ENCODE measurements at regions not wholly inside any gene's neighbourhood (a gene's known extent, or its start where the extent isn't known, plus 50 kb on each side); places are given as distances from the start of the nearest gene placed in this dataset.

- POLR2A ChIA-PET: no interaction called here
- intact Hi-C loops (cut with micrococcal nuclease; ENCODE audit: unreplicated experiment): no loop called here
- TF ChIP-seq TCF7L2 (IDR thresholded peaks at IDR 0.05; ENCODE audit: low read depth, low read length): no peak
- H3K36me3 ChIP-seq (ENCODE audit: control insufficient read depth, insufficient read depth, low read length): no peaks in the 10 kb centered on the region
- H3K27me3 ChIP-seq (ENCODE audit: control insufficient read depth, insufficient read depth, low read length): no peaks in the 10 kb centered on the region
- DNase-seq (ENCODE audit: low read depth, low spot score) (no peak), ATAC-seq (no peak)
- no peaks in the 10 kb centered on the region for H3K4me1 ChIP-seq (ENCODE audit: control insufficient read depth, insufficient read depth, low read length)
- no peak overlapping the region for H3K27ac ChIP-seq (ENCODE audit: low read length)
- H3K9me3 ChIP-seq (ENCODE audit: control insufficient read depth, insufficient read depth, low read depth, low read length): no peaks in the 10 kb centered on the region
- H3K4me3 ChIP-seq (ENCODE audit: low read depth in 2 of 2, low read length in 2 of 2): no peak overlapping the region
- in situ Hi-C loops (cut with HindIII; ENCODE audit: low pct_unique_long_range_greater_than_20kb, low sequenced_read_pairs): no loop called here
- BruUV-seq (replicated peaks): no TSS peak
- CTCF ChIA-PET: no interaction called here
Observed at GRCh38 chr4:90007494-90008167, 113.0 kb downstream of the MMRN1 start.

- no peak for ATAC-seq
- in situ Hi-C loops (cut with HindIII; ENCODE audit: low pct_unique_long_range_greater_than_20kb, low sequenced_read_pairs) (no loop called here), intact Hi-C loops (cut with micrococcal nuclease; ENCODE audit: unreplicated experiment) (no loop called here)
- Histone ChIP-seq H3K4me3 (ENCODE audit: low read depth in 2 of 2, low read length in 2 of 2) (no peak overlapping the region), H3K27ac (ENCODE audit: low read length) (no peak overlapping the region), H3K9me3 (ENCODE audit: control insufficient read depth, insufficient read depth, low read depth, low read length) (no peaks in the 10 kb centered on the region), H3K4me1 (ENCODE audit: control insufficient read depth, insufficient read depth, low read length) (no peaks in the 10 kb centered on the region), H3K36me3 (ENCODE audit: control insufficient read depth, insufficient read depth, low read length) (no peaks in the 10 kb centered on the region), H3K27me3 (ENCODE audit: control insufficient read depth, insufficient read depth, low read length) (no peaks in the 10 kb centered on the region)
- DNase-seq (ENCODE audit: low read depth, low spot score): no peak
- BruUV-seq (replicated peaks): no TSS peak
- TF ChIP-seq CTCF (IDR thresholded peaks at IDR 0.05): no peak
- no peak for TF ChIP-seq POLR2AphosphoS5 (IDR thresholded peaks at IDR 0.05; ENCODE audit: low read depth, low read length)
- no peak for TF ChIP-seq SIN3A (IDR thresholded peaks at IDR 0.05; ENCODE audit: borderline replicate concordance, insufficient read depth, low read depth, low read length)
- no peak for TF ChIP-seq REST (IDR thresholded peaks at IDR 0.05; ENCODE audit: insufficient read depth in 1 of 2, low read depth in 2 of 2, low read length in 1 of 2)
- TF ChIP-seq TCF7L2 (IDR thresholded peaks at IDR 0.05; ENCODE audit: low read depth, low read length): no peak
- ChIA-PET CTCF (no interaction called here), POLR2A (no interaction called here)
Observed at GRCh38 chr4:90012918-90013317, 114.3 kb upstream of the CCSER1 start.

- no peaks in the 10 kb centered on the region for H3K27me3 ChIP-seq (ENCODE audit: control insufficient read depth, insufficient read depth, low read length)
- POLR2A ChIA-PET: no interaction called here
- DNase-seq (ENCODE audit: low read depth, low spot score) (no peak), ATAC-seq (no peak)
- H3K36me3 ChIP-seq (ENCODE audit: control insufficient read depth, insufficient read depth, low read length): no peaks in the 10 kb centered on the region
- intact Hi-C loops (cut with micrococcal nuclease; ENCODE audit: unreplicated experiment) (no loop called here), in situ Hi-C loops (cut with HindIII; ENCODE audit: low pct_unique_long_range_greater_than_20kb, low sequenced_read_pairs) (no loop called here)
- no peaks in the 10 kb centered on the region for H3K4me1 ChIP-seq (ENCODE audit: control insufficient read depth, insufficient read depth, low read length)
- TF ChIP-seq CTCF (IDR thresholded peaks at IDR 0.05) (no peak), POLR2AphosphoS5 (IDR thresholded peaks at IDR 0.05; ENCODE audit: low read depth, low read length) (no peak), SIN3A (IDR thresholded peaks at IDR 0.05; ENCODE audit: borderline replicate concordance, insufficient read depth, low read depth, low read length) (no peak), REST (IDR thresholded peaks at IDR 0.05; ENCODE audit: insufficient read depth in 1 of 2, low read depth in 2 of 2, low read length in 1 of 2) (no peak), TCF7L2 (IDR thresholded peaks at IDR 0.05; ENCODE audit: low read depth, low read length) (no peak)
- no peaks in the 10 kb centered on the region for H3K9me3 ChIP-seq (ENCODE audit: control insufficient read depth, insufficient read depth, low read depth, low read length)
- no peak overlapping the region for H3K27ac ChIP-seq (ENCODE audit: low read length)
- BruUV-seq (replicated peaks): no TSS peak
- CTCF ChIA-PET: no interaction called here
- no peak overlapping the region for H3K4me3 ChIP-seq (ENCODE audit: low read depth in 2 of 2, low read length in 2 of 2)
Observed at GRCh38 chr4:90024519-90024918, 102.7 kb upstream of the CCSER1 start.

All from Panc1 (cell line).